HG02571 (cell line): ENCODE measurements at regions not wholly inside any gene's neighbourhood (a gene's known extent, or its start where the extent isn't known, plus 50 kb on each side); places are given as distances from the start of the nearest gene placed in this dataset.
"Not testable (repeated sequence)": the region's sequence is repeated elsewhere in the genome, so short reads cannot be mapped to it uniquely, and the experiment has no call there.

Source experiments
- ATAC-seq: cut with Tn5 transposase; IDR thresholded peaks from one replicate; pipeline ENCODE4 v1.9.1; 2021; ENCODE audit warnings: mild to moderate bottlenecking, moderate library complexity; ENCODE audit not compliant: unreplicated experiment

- ATAC-seq = no peak
These were observed 244.8 kb upstream of the RGMA start for GRCh38 chr15:93333796-93334195.

- ATAC-seq = not testable (repeated sequence)
These were observed 244.1 kb upstream of the RGMA start for GRCh38 chr15:93333126-93333525.

- no peak for ATAC-seq
These were observed 243.2 kb upstream of the RGMA start for GRCh38 chr15:93332168-93332553.

DNA sequence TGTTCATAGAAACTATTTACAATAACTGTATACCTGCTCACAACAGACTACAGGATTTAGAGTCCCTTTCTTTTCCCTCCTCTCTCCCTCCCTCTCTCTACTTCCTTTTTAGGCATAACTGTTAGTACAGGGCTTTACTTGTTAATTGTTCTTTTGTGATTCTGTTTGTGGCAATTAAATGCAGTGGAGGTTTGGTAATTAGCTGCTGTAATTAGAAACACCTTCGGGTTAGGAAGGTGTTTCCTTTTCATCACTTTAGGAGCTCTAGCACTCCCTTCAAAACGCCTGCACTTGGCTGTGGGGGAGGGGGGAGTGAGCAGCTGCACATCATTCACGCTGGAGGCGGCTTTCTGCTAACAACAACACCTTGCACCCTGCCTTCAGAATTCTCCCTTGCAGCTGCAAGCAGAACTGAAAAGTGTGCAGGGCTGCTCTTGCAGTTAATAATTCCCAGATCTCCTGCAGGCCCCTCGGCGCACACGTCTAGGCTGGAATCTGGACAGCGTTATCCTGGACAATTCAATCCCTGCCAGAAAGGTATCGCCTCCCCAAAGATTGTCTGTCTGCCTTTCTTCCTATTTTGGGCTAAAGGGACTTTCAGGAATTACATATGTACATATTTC is 242.6 kb upstream of the RGMA start:
- ATAC-seq = no peak

GRCh38 chr15:93330912-93331544 is 242.0 kb upstream of the RGMA start:
- ATAC-seq = no peak

- ATAC-seq = no peak
These were observed 238.4 kb upstream of the RGMA start for GRCh38 chr15:93327364-93327763.

GRCh38 chr15:93324186-93324975 is 235.4 kb upstream of the RGMA start:
- ATAC-seq = no peak

- no peak for ATAC-seq
These were observed 232.9 kb upstream of the RGMA start for GRCh38 chr15:93321881-93322282.

- ATAC-seq = no peak
These were observed 230.3 kb upstream of the RGMA start for GRCh38 chr15:93319121-93319814.

GRCh38 chr15:93317772-93318171 is 228.8 kb upstream of the RGMA start:
- no peak for ATAC-seq

GRCh38 chr15:93314245-93314644 is 225.2 kb upstream of the RGMA start:
- ATAC-seq = no peak

DNA sequence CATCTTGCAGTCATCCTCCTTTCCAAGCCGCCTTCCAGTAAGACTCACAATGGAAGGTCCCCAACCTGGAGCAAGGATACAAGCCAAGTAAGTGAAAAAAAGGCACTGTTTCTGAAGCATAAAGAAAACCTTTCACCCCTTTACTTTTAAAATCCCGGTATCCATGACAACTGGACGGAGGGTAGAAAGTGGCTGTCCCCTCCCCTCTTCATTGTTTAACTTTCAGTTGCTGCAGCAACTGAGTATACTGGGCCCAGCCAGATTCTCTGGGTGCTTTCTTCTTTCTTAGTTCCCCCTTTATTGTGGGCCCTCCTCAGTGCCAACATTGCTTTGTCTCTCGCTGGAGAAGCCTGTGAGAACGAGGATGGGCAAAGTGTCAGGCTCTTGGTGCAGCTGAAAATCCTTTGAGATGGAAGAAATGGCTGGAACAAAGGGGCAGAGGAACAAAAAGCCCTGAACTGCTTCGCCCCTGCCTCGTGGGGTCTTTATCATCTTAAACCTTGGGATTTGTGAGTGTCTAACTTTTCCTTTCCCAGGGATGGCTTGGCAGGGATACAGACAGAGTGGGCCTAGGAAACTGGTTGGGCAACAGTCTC is 224.0 kb upstream of the RGMA start:
- no peak for ATAC-seq

- ATAC-seq = no peak
These were observed 222.6 kb upstream of the RGMA start for GRCh38 chr15:93311620-93312019.

DNA sequence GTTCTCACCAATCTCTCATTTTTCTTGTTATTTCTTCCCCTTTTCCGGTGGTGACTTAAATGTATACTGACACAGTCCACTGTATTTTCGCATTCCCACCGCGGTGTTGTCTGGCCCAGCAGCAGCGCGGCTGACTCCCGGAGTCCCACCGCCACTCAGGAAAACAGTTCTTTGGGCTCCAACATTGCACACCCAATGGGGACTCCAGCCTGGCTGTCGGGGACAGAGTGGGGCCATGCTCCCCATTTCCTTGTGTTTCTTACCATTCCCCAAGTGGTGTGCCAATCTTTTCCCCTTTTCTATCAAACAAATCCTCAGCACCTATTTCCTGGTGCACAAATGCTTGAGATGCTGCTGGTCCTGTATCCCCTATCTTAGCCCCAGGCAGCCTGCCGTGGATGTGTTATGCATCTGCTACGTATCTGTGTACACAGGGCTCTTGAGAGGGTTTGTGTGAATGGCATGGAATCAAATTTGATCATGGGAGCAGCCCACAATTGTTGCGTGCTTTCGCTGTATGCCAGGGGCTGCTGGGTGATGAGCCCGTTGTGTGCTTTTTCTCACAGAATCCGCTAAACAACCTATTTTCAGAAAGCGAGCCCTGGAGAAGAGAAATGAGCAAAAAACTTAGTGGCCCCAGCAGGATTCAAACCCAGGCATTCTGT is 219.1 kb upstream of the RGMA start:
- no peak for ATAC-seq

DNA sequence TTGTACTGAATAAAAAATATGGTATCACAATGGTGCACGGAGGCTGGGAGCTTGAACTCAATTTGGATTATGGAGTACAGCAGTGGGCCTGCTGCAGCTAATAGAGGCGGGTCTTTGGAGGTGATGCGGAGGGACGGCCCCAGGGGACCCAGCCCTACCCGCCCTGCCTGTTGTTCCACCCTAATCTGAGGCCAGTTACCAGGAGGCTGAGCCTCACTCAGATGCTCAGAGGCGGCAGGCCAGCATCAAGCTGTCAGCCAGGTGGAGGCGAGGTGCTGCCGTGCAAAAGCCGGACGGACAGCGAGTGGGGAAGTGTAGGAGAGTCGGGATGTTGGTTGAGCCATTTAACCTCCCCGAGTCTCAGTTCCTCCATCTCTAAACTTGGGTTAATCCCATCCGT is 218.5 kb upstream of the RGMA start:
- ATAC-seq = no peak

- ATAC-seq = no peak
These were observed 216.3 kb upstream of the RGMA start for GRCh38 chr15:93305306-93305705.

- ATAC-seq = no peak
These were observed 213.2 kb upstream of the RGMA start for GRCh38 chr15:93302080-93302765.

- no peak for ATAC-seq
These were observed 211.8 kb upstream of the RGMA start for GRCh38 chr15:93300796-93301195.

DNA sequence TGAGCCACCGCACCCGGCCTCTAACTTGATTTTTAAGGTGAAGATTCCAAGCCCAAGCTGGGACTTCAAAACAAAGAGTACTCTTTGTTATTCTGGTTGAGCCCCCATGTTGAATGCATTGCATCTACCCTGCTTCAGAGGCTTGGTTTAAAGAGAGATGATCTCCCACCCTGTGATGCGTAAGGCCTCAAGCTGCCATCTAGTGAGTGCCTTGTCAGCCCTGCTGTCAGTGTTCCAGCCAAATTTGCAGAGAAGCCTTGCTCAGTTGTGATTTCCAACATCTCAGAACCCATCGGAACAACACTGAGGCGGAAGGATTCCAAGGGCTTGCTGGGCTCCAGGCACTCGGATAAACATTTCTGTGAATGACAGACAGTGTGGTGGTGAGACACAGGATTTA is 210.7 kb upstream of the RGMA start:
- ATAC-seq = no peak

DNA sequence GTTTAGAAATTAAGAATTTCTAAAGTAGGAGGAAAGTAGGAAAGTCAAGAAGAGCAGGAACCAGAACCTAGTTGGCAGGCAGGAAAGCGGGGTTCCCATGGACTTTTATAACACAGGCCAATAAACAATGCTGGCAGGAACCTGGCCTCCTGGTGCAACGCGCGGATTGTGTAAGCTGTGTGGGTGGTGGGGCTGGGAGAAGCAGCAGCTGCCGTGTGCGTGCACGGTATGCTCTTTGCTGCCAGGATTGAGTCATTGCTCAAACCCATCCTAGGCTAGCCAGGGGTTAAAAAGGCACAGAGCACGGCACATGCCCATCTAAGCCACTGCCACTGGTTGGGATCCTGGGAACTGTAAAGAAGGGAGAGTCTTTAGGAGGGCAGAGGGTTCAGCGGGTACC is 209.9 kb upstream of the RGMA start:
- no peak for ATAC-seq
